Liver (tissue), 7 donors: ENCODE measurements at regions not wholly inside any gene's neighbourhood (a gene's known extent, or its start where the extent isn't known, plus 50 kb on each side); places are given as distances from the start of the nearest gene placed in this dataset.

ENCODE experiments used
- DNase-seq: peaks from one replicate; pipeline ENCODE4 v3.0.0-alpha.2; 2017; ENCODE audit warnings: low spot score
- H3K27ac ChIP-seq, 2 donors: one replicate each; pipeline ENCODE4 v1.7.0; 2013; ENCODE audit warnings: inconsistent platforms in 2 of 2, low read length in 2 of 2, control low read depth in 1 of 2, low read depth in 1 of 2, mild to moderate bottlenecking in 1 of 2
- H3K27me3 ChIP-seq, 4 donors: one replicate each; pipeline versions ENCODE4 v1.6.1 to v1.7.0; 2013; ENCODE audit warnings: low read length in 3 of 4, inconsistent platforms in 1 of 4, mild to moderate bottlenecking in 1 of 4, moderate library complexity in 1 of 4; ENCODE audit not compliant: control insufficient read depth in 4 of 4, insufficient read depth in 4 of 4
- H3K36me3 ChIP-seq, 4 donors: one replicate each; pipeline versions ENCODE4 v1.6.1 to v1.7.0; 2013; ENCODE audit warnings: low read length in 3 of 4, mild to moderate bottlenecking in 3 of 4, low read depth in 1 of 4, moderate library complexity in 1 of 4; ENCODE audit not compliant: control insufficient read depth in 4 of 4, insufficient read depth in 3 of 4
- H3K4me1 ChIP-seq, 4 donors: one replicate each; pipeline versions ENCODE4 v1.6.1 to v1.7.0; 2013; ENCODE audit warnings: low read length in 3 of 4, mild to moderate bottlenecking in 3 of 4, moderate library complexity in 1 of 4; ENCODE audit not compliant: control insufficient read depth in 4 of 4, insufficient read depth in 4 of 4
- H3K4me3 ChIP-seq, 3 donors: one replicate each; pipeline versions ENCODE4 v1.6.1 to v1.7.0; 2013; ENCODE audit warnings: low read length in 3 of 3, control low read depth in 1 of 3, low read depth in 1 of 3, mild to moderate bottlenecking in 1 of 3
- H3K9ac ChIP-seq, 2 donors: one replicate each; pipeline ENCODE4 v1.7.0; 2013; ENCODE audit warnings: low read length in 2 of 2, mild to moderate bottlenecking in 2 of 2, moderate library complexity in 2 of 2, control low read depth in 1 of 2, low read depth in 1 of 2
- H3K9me3 ChIP-seq, 4 donors: one replicate each; pipeline versions ENCODE4 v1.6.1 to v1.7.0; 2013; ENCODE audit warnings: low read length in 3 of 4; ENCODE audit not compliant: control insufficient read depth in 4 of 4
- FOXA1 ChIP-seq: IDR thresholded peaks from 2 replicates; pipeline ENCODE4 v1.6.1; 2016; ENCODE audit warnings: antibody characterized with exemption
- FOXA2 ChIP-seq: IDR thresholded peaks from 2 replicates; pipeline ENCODE4 v1.6.1; 2016; ENCODE audit warnings: antibody characterized with exemption
- GABPA ChIP-seq, 2 donors: IDR thresholded peaks in 1 of 2; conservative IDR thresholded peaks in 1 of 2; 2 replicates each; pipeline ENCODE4 v1.6.1; 2016; ENCODE audit warnings: antibody characterized with exemption in 2 of 2, mild to moderate bottlenecking in 1 of 2, moderate library complexity in 1 of 2
- HNF4A ChIP-seq, 2 donors: conservative IDR thresholded peaks; 2 replicates each; pipeline ENCODE4 v1.6.1; 2016; ENCODE audit warnings: antibody characterized with exemption in 2 of 2, mild to moderate bottlenecking in 2 of 2
- HNF4G ChIP-seq: IDR thresholded peaks from 2 replicates; pipeline ENCODE4 v1.6.1; 2016; ENCODE audit warnings: antibody characterized with exemption
- JUND ChIP-seq, 2 donors: IDR thresholded peaks; 2 replicates each; pipeline ENCODE4 v1.6.1; 2016; ENCODE audit warnings: antibody characterized with exemption in 2 of 2
- NR2F2 ChIP-seq: IDR thresholded peaks from 2 replicates; pipeline ENCODE4 v1.6.1; 2016; ENCODE audit warnings: antibody characterized with exemption
- RAD21 ChIP-seq, 2 donors: IDR thresholded peaks; 2 replicates each; pipeline ENCODE4 v1.6.1; 2016; ENCODE audit warnings: antibody characterized with exemption in 2 of 2, mild to moderate bottlenecking in 2 of 2
- SP1 ChIP-seq: IDR thresholded peaks from 2 replicates; pipeline ENCODE4 v1.6.1; 2018; ENCODE audit warnings: antibody characterized with exemption, mild to moderate bottlenecking
- TAF1 ChIP-seq: conservative IDR thresholded peaks from 2 replicates; pipeline ENCODE4 v1.6.1; 2016; ENCODE audit warnings: antibody characterized with exemption, mild to moderate bottlenecking
- YY1 ChIP-seq: IDR thresholded peaks from 2 replicates; pipeline ENCODE4 v1.6.1; 2016; ENCODE audit warnings: antibody characterized with exemption, mild to moderate bottlenecking
- WGBS: extraction: QIAGEN DNeasy Blood & Tissue Kit; methylation state at CpG from one replicate; pipeline ENCODE4 v1.1.7; 2013; 5-methylcytosine and 5-hydroxymethylcytosine counted together
- TF ChIP-seq, protein P1 (sequence below): IDR thresholded peaks from 2 replicates; pipeline ENCODE4 v1.6.1; 2016; ENCODE audit warnings: antibody characterized with exemption
- TF ChIP-seq, protein P2 (sequence below): IDR thresholded peaks from 2 replicates; pipeline ENCODE4 v1.6.1; 2016; ENCODE audit warnings: antibody characterized with exemption
- TF ChIP-seq, protein P3 (sequence below): IDR thresholded peaks from 2 replicates; pipeline ENCODE4 v1.6.1; 2016; ENCODE audit warnings: antibody characterized with exemption, mild to moderate bottlenecking
- donor health status: healthy.
- donor health status: healthy.
- donor health status: healthy.
- donor health status: healthy.

DNA sequence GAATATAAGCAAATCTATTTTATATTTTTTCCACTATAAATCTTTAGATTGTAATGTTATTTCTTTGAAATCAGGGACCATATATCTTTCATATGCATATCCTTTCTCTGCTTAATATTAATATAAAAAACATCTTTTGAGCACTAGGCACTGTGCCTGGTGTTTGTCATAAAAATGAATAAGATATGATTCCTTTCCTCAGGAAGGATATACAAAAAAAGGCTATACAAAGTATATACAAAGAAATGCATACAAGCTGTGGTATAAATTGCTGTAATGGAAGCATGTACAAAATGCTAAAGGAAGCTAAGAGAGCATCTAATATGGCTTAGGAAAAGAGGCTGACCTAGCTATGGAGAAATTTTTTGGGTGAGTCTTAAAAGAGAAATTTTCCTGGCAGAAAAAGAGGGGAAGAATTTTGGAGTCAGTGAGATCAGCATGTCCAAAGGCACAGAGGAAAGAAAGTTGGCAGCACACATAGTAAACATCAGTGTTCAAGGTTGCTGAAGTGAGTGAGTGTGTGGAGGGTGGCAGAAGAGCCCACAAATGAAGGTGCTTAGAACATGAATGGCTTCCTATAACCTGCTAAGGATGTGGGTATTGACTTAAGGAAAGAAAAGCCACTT is 500.0 kb downstream of the SPRY1 start:
- no peaks in the 10 kb centered on the region for H3K9me3 ChIP-seq
- DNase-seq = no peak
- H3K27ac ChIP-seq = no peak overlapping the region
- H3K4me1 ChIP-seq = peaks cover 0 to 2% (median 0%) of the 10 kb centered on the region in 4 donors
- H3K36me3 ChIP-seq = no peaks in the 10 kb centered on the region
- no peak overlapping the region for H3K4me3 ChIP-seq
- TF ChIP-seq RAD21 (IDR thresholded peaks at IDR 0.05) = peak in 1 of 2 donors; percentile 4
- TF ChIP-seq, protein P1, sequence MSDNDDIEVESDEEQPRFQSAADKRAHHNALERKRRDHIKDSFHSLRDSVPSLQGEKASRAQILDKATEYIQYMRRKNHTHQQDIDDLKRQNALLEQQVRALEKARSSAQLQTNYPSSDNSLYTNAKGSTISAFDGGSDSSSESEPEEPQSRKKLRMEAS = no peak
- no peaks in the 10 kb centered on the region for H3K27me3 ChIP-seq
- no peak overlapping the region for H3K9ac ChIP-seq

DNA sequence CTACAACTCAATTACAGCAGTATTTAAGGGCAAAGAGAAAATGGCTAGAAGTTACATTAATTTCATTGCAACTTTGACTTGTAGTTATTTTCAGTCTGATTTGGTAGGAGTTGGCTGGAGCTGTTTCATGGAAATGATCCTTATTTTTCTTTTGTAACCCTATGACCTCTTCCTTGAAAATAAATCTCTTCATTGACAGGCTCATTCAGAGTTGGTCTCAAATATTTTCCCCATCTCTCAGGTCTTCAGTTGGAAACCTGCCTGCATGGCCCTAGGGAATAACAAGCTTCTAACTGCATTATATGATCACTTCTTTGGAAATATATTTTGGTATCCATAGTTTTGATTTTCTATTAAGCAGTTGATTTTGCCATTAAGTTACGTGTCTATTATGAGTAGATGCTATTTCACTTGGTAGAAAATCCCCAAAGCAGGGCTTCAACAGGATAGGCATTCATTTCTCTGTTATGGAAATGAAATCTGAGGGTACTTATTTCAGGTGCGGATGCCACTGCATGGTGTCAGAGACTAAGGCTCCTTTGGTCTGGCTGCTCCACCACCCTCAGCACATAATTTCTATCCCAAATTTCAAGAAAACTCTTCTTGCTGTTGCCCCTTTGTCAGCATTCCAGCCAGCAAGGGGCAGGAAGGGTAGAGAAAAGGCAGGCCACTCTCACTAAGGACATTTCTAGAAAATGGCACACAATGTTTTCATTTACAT is 502.5 kb downstream of the SPRY1 start:
- no peak for TF ChIP-seq FOXA2
- TF ChIP-seq JUND (IDR thresholded peaks at IDR 0.05) = no peak
- no peak for TF ChIP-seq FOXA1
- no peak for TF ChIP-seq GABPA (IDR thresholded peaks at IDR 0.05 in 1 of 2, conservative IDR thresholded peaks at IDR 0.05 in 1 of 2)
- no peak for TF ChIP-seq YY1
- no peak for TF ChIP-seq TAF1
- TF ChIP-seq NR2F2 = no peak
- no peak for TF ChIP-seq HNF4A (conservative IDR thresholded peaks at IDR 0.05)
- no peak for TF ChIP-seq SP1
- TF ChIP-seq, protein P2, sequence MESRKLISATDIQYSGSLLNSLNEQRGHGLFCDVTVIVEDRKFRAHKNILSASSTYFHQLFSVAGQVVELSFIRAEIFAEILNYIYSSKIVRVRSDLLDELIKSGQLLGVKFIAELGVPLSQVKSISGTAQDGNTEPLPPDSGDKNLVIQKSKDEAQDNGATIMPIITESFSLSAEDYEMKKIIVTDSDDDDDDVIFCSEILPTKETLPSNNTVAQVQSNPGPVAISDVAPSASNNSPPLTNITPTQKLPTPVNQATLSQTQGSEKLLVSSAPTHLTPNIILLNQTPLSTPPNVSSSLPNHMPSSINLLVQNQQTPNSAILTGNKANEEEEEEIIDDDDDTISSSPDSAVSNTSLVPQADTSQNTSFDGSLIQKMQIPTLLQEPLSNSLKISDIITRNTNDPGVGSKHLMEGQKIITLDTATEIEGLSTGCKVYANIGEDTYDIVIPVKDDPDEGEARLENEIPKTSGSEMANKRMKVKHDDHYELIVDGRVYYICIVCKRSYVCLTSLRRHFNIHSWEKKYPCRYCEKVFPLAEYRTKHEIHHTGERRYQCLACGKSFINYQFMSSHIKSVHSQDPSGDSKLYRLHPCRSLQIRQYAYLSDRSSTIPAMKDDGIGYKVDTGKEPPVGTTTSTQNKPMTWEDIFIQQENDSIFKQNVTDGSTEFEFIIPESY = no peak
- Histone ChIP-seq H3K9me3 (no peaks in the 10 kb centered on the region), H3K4me1 (no peaks in the 10 kb centered on the region), H3K36me3 (no peaks in the 10 kb centered on the region), H3K4me3 (no peak overlapping the region), H3K27me3 (no peaks in the 10 kb centered on the region), H3K9ac (no peak overlapping the region), H3K27ac (no peak overlapping the region)
- WGBS = 93% methylated on average over 2 of the region's 2 CpGs
- DNase-seq = no peak

DNA sequence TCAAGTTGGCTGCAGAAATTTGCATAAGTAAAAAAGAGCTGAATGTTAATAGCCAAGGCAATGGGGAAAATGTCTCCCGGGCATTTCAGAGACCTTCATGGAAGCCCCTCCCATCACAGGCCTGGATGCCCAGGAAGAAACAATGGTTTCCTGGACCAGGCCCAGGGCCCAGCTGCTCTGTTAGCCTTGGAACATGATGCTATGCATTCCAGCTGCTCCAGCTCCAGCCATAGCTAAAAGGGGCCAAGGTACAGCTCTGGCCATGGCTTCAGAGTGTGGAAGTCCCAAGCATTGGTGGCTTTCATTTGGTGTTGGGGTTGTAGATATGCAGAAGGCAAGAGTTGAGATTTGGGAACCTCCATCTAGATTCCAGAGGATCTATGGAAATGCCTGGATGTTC is 508.3 kb downstream of the SPRY1 start:
- Histone ChIP-seq H3K36me3 (no peaks in the 10 kb centered on the region), H3K4me1 (no peaks in the 10 kb centered on the region), H3K9ac (no peak overlapping the region), H3K27me3 (peaks cover 0 to 2% (median 0%) of the 10 kb centered on the region in 4 donors), H3K4me3 (no peak overlapping the region), H3K27ac (no peak overlapping the region), H3K9me3 (no peaks in the 10 kb centered on the region)
- TF ChIP-seq RAD21 (IDR thresholded peaks at IDR 0.05) (no peak), NR2F2 (no peak), TAF1 (no peak), HNF4G (no peak), GABPA (IDR thresholded peaks at IDR 0.05 in 1 of 2, conservative IDR thresholded peaks at IDR 0.05 in 1 of 2) (no peak), SP1 (no peak), YY1 (no peak)
- TF ChIP-seq, protein P1 = no peak
- TF ChIP-seq, protein P3, sequence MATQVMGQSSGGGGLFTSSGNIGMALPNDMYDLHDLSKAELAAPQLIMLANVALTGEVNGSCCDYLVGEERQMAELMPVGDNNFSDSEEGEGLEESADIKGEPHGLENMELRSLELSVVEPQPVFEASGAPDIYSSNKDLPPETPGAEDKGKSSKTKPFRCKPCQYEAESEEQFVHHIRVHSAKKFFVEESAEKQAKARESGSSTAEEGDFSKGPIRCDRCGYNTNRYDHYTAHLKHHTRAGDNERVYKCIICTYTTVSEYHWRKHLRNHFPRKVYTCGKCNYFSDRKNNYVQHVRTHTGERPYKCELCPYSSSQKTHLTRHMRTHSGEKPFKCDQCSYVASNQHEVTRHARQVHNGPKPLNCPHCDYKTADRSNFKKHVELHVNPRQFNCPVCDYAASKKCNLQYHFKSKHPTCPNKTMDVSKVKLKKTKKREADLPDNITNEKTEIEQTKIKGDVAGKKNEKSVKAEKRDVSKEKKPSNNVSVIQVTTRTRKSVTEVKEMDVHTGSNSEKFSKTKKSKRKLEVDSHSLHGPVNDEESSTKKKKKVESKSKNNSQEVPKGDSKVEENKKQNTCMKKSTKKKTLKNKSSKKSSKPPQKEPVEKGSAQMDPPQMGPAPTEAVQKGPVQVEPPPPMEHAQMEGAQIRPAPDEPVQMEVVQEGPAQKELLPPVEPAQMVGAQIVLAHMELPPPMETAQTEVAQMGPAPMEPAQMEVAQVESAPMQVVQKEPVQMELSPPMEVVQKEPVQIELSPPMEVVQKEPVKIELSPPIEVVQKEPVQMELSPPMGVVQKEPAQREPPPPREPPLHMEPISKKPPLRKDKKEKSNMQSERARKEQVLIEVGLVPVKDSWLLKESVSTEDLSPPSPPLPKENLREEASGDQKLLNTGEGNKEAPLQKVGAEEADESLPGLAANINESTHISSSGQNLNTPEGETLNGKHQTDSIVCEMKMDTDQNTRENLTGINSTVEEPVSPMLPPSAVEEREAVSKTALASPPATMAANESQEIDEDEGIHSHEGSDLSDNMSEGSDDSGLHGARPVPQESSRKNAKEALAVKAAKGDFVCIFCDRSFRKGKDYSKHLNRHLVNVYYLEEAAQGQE = no peak
- TF ChIP-seq, protein P2 = no peak
- whole genome bisulfite sequencing = 96% methylated on average over 1 of the region's 1 CpG
- DNase-seq = no peak
